GM12878 (cell line): ENCODE measurements at regions not wholly inside any gene's neighbourhood (a gene's known extent, or its start where the extent isn't known, plus 50 kb on each side); places are given as distances from the start of the nearest gene placed in this dataset.

Source experiments
- ATAC-seq: fragments of 200-7000 bp; cut with Tn5 transposase; 3 replicates; pipeline ENCODE4 v1.9.1; 2020; ENCODE audit warnings: mild to moderate bottlenecking, moderate library complexity
- BruUV-seq: library from RNA; stranded (reverse); fragments of 400-500 nt; replicated peaks from 2 replicates; lab custom pipeline; 2021; lab: Mats Ljungman, UMichigan
- CTCF ChIA-PET: fragments of 300-600 bp; sonication (Branson Sonifier 250); formaldehyde crosslinking; extraction: SDS; loops from one replicate; lab custom pipeline; 2021; ENCODE audit warnings: inconsistent platforms; lab: Yijun Ruan, JAX
- POLR2A ChIA-PET: fragments of 350-600 bp; formaldehyde crosslinking; extraction: SDS; loops from one replicate; lab custom pipeline; 2021; ENCODE audit warnings: inconsistent platforms; lab: Charles Lee
- RAD21 ChIA-PET: fragments of 300-600 bp; sonication (Branson Sonifier 250); formaldehyde crosslinking; loops from one replicate; lab custom pipeline; 2023; ENCODE audit warnings: antibody characterized with exemption; ENCODE audit not compliant: unreplicated experiment; lab: Charles Lee
- SMC1A ChIA-PET: fragments of 300-600 bp; sonication (Branson Sonifier 250); formaldehyde crosslinking; loops from one replicate; lab custom pipeline; 2023; ENCODE audit not compliant: unreplicated experiment, uncharacterized antibody; lab: Charles Lee
- DNase-seq: peaks from one replicate; pipeline ENCODE4 v3.0.0-alpha.2; 2011; ENCODE audit warnings: low read depth, low spot score
- FAIRE-seq: peaks from 3 replicates; lab custom pipeline; 2011; peaks lifted over from hg19 to GRCh38; lab: Jason Lieb, UNC
- H2AFZ ChIP-seq: 2 replicates; pipeline ENCODE4 v1.6.0; 2011; ENCODE audit warnings: low read depth, low read length, control low read depth; ENCODE audit not compliant: control insufficient read depth
- H3K27ac ChIP-seq: 2 replicates; pipeline ENCODE4 v1.5.1; 2011; ENCODE audit warnings: control low read depth; ENCODE audit not compliant: control insufficient read depth, insufficient read depth
- H3K27me3 ChIP-seq, 2 experiments: replicated peaks in 1 of 2; 2 replicates each; pipeline versions ENCODE4 v1.6.0 to v1.6.1; 2011; ENCODE audit warnings: low read length in 1 of 2; ENCODE audit not compliant: control insufficient read depth in 2 of 2, insufficient read depth in 2 of 2
- H3K36me3 ChIP-seq, 2 experiments: 2 replicates each; pipeline ENCODE4 v1.5.1; 2011; ENCODE audit warnings: low read length in 1 of 2; ENCODE audit not compliant: control insufficient read depth in 2 of 2, insufficient read depth in 2 of 2
- H3K4me1 ChIP-seq: 2 replicates; pipeline ENCODE4 v1.6.1; 2011; ENCODE audit warnings: mild to moderate bottlenecking, low read length, moderate library complexity, mixed read lengths; ENCODE audit not compliant: control insufficient read depth, insufficient read depth
- H3K4me2 ChIP-seq: 2 replicates; pipeline ENCODE4 v1.6.0; 2011; ENCODE audit warnings: control low read depth; ENCODE audit not compliant: control insufficient read depth, insufficient read depth
- H3K4me3 ChIP-seq: fragments of 200-600 bp; sonication (generic); 2 replicates; pipeline ENCODE4 v1.5.1; 2016
- H3K79me2 ChIP-seq: 2 replicates; pipeline ENCODE4 v1.6.0; 2011; ENCODE audit warnings: low read length; ENCODE audit not compliant: control insufficient read depth, insufficient read depth
- H3K9ac ChIP-seq: 2 replicates; pipeline ENCODE4 v1.8.0; 2011; ENCODE audit warnings: low read length, control low read depth, mixed read lengths; ENCODE audit not compliant: control insufficient read depth, insufficient read depth
- H3K9me3 ChIP-seq: replicated peaks from 3 replicates; pipeline ENCODE4 v1.5.1; 2011; ENCODE audit warnings: mild to moderate bottlenecking, low read length; ENCODE audit not compliant: control insufficient read depth, insufficient read depth
- H4K20me1 ChIP-seq: 2 replicates; pipeline ENCODE4 v1.6.0; 2011; ENCODE audit not compliant: control insufficient read depth, insufficient read depth
- CREB1 ChIP-seq: IDR thresholded peaks from 2 replicates; pipeline ENCODE4 v1.6.1; 2012; ENCODE audit warnings: low read depth, mild to moderate bottlenecking, inconsistent platforms
- EGR1 ChIP-seq, 2 experiments: IDR thresholded peaks; 1 replicate in 1 of 2; 2 replicates in 1 of 2; pipeline ENCODE4 v1.6.1; 2011 to 2012; ENCODE audit warnings: low read depth in 2 of 2, low read length in 2 of 2, borderline replicate concordance in 1 of 2, mild to moderate bottlenecking in 1 of 2, moderate library complexity in 1 of 2
- HDAC2 ChIP-seq: fragments of 200-600 bp; sonication (generic); IDR thresholded peaks from 2 replicates; pipeline ENCODE4 v1.6.1; 2017
- HDGF ChIP-seq: fragments of 450-650 bp; IDR thresholded peaks from 2 replicates; pipeline ENCODE4 v1.6.1; 2016; ENCODE audit warnings: antibody characterized with exemption
- MYB ChIP-seq: fragments of 150-350 bp; IDR thresholded peaks from 2 replicates; pipeline ENCODE4 v1.6.1; 2014; ENCODE audit warnings: mild to moderate bottlenecking, low read depth, low read length, borderline replicate concordance
- NFIC ChIP-seq: IDR thresholded peaks from 2 replicates; pipeline ENCODE4 v1.6.1; 2012; ENCODE audit warnings: low read depth, mild to moderate bottlenecking, inconsistent platforms, low read length, moderate library complexity
- SMARCA5 ChIP-seq: fragments of 450-650 bp; IDR thresholded peaks from 2 replicates; pipeline ENCODE4 v1.6.1; 2017; ENCODE audit warnings: mild to moderate bottlenecking
- SP1 ChIP-seq: IDR thresholded peaks from one replicate; pipeline ENCODE4 v1.6.1; 2011; ENCODE audit warnings: low read depth, low read length
- STAT3 ChIP-seq: IDR thresholded peaks from 2 replicates; pipeline ENCODE4 v1.6.1; 2011; ENCODE audit warnings: low read depth, low read length, improper control_type of control experiment
- YBX1 ChIP-seq: fragments of 450-650 bp; IDR thresholded peaks from 2 replicates; pipeline ENCODE4 v1.6.1; 2016; ENCODE audit warnings: antibody characterized with exemption
- ZNF24 ChIP-seq: fragments of 450-650 bp; IDR thresholded peaks from 2 replicates; pipeline ENCODE4 v1.6.1; 2017; ENCODE audit warnings: antibody characterized with exemption, mild to moderate bottlenecking
- ZNF622 ChIP-seq: fragments of 450-650 bp; IDR thresholded peaks from 2 replicates; pipeline ENCODE4 v1.6.1; 2017; ENCODE audit warnings: mild to moderate bottlenecking, inconsistent platforms
- WGBS: methylation state at CpG from one replicate; pipeline ENCODE4 v1.1.6; 2016; ENCODE audit warnings: low lambda C conversion rate; ENCODE audit not compliant: insufficient replicate concordance, insufficient coverage; ENCODE audit errors: missing lambda C conversion rate; 5-methylcytosine and 5-hydroxymethylcytosine counted together
- in situ Hi-C: fragments of 300-500 bp; cut with MboI; formaldehyde crosslinking; loops from 9 replicates; pipeline ENCODE4 v1.14.3; 2018; ENCODE audit warnings: mixed read lengths
- intact Hi-C: fragments of 100-400 bp; cut with micrococcal nuclease; formaldehyde crosslinking; loops from one replicate; pipeline ENCODE4 v1.14.2; 2022; ENCODE audit not compliant: unreplicated experiment
- TF ChIP-seq, protein P1 (sequence below): fragments of 450-650 bp; IDR thresholded peaks from 2 replicates; pipeline ENCODE4 v1.6.1; 2017; ENCODE audit warnings: mild to moderate bottlenecking
- TF ChIP-seq, protein P2 (sequence below): fragments of 450-650 bp; conservative IDR thresholded peaks from 2 replicates; pipeline ENCODE4 v1.6.1; 2017; ENCODE audit warnings: mild to moderate bottlenecking, moderate library complexity
- TF ChIP-seq, protein P3 (sequence below): IDR thresholded peaks from 2 replicates; pipeline ENCODE4 v1.6.1; 2012; ENCODE audit warnings: improper control_type of control experiment, low read depth, low read length; ENCODE audit not compliant: insufficient replicate concordance
- TF ChIP-seq, protein P4 (sequence below): IDR thresholded peaks from 2 replicates; pipeline ENCODE4 v1.6.1; 2012; ENCODE audit warnings: low read depth, low read length, improper control_type of control experiment

DNA sequence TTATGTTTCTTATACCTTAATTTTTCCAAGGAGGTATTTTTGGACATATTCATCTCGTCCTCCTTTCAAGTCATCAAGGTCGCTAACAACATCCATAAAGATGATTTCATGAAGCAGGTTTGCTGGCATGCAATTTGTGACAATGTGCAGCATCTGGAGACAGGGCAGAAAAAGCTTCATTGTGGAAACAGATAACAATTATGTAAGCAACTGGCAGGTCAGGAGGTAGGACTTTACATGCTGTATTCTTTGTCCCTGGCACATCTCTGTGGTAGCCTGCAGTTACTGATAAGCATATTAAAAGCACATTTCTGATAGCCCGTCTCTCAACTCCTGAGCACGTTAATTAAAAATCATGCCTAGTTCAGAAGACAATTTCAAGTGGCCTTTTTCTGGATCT lies 156.8 kb downstream of the LEPR start:
- no peaks in the 10 kb centered on the region for H3K27me3 ChIP-seq
- H3K27ac ChIP-seq = no peak overlapping the region
- no peaks in the 10 kb centered on the region for H3K9me3 ChIP-seq
- FAIRE-seq (no peak), DNase-seq (no peak), ATAC-seq (no peak)
- H3K36me3 ChIP-seq = no peaks in the 10 kb centered on the region
- no peaks in the 10 kb centered on the region; the same call in 1 of the 2 replicates for H4K20me1 ChIP-seq
- BruUV-seq = no TSS peak
- ChIA-PET CTCF (no interaction called here), POLR2A (no interaction called here), SMC1A (no interaction called here), RAD21 (no interaction called here)
- no peak overlapping the region for H3K4me3 ChIP-seq
- in situ Hi-C loops (no loop called here), intact Hi-C loops (no loop called here)
- no peaks in the 10 kb centered on the region for H3K79me2 ChIP-seq
- no peak overlapping the region for H3K9ac ChIP-seq
- no peak overlapping the region for H3K4me2 ChIP-seq
- H2AFZ ChIP-seq = no peak overlapping the region
- whole genome bisulfite sequencing = 7% methylated on average over 4 of the region's 4 CpGs
- no peaks in the 10 kb centered on the region for H3K4me1 ChIP-seq
- TF ChIP-seq CREB1 (no peak), HDGF (no peak), SMARCA5 (no peak), SP1 (no peak), MYB (no peak), STAT3 (no peak), ZNF622 (no peak), NFIC (no peak), HDAC2 (no peak), ZNF24 (no peak), YBX1 (no peak), EGR1 (IDR thresholded peaks at IDR 0.05; ENCODE audit: borderline replicate concordance in 1 of 2, low read depth in 2 of 2, low read length in 2 of 2) (no peak)
- TF ChIP-seq, protein P1, sequence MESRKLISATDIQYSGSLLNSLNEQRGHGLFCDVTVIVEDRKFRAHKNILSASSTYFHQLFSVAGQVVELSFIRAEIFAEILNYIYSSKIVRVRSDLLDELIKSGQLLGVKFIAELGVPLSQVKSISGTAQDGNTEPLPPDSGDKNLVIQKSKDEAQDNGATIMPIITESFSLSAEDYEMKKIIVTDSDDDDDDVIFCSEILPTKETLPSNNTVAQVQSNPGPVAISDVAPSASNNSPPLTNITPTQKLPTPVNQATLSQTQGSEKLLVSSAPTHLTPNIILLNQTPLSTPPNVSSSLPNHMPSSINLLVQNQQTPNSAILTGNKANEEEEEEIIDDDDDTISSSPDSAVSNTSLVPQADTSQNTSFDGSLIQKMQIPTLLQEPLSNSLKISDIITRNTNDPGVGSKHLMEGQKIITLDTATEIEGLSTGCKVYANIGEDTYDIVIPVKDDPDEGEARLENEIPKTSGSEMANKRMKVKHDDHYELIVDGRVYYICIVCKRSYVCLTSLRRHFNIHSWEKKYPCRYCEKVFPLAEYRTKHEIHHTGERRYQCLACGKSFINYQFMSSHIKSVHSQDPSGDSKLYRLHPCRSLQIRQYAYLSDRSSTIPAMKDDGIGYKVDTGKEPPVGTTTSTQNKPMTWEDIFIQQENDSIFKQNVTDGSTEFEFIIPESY = no peak
- TF ChIP-seq, protein P2, sequence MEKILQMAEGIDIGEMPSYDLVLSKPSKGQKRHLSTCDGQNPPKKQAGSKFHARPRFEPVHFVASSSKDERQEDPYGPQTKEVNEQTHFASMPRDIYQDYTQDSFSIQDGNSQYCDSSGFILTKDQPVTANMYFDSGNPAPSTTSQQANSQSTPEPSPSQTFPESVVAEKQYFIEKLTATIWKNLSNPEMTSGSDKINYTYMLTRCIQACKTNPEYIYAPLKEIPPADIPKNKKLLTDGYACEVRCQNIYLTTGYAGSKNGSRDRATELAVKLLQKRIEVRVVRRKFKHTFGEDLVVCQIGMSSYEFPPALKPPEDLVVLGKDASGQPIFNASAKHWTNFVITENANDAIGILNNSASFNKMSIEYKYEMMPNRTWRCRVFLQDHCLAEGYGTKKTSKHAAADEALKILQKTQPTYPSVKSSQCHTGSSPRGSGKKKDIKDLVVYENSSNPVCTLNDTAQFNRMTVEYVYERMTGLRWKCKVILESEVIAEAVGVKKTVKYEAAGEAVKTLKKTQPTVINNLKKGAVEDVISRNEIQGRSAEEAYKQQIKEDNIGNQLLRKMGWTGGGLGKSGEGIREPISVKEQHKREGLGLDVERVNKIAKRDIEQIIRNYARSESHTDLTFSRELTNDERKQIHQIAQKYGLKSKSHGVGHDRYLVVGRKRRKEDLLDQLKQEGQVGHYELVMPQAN = no peak
- TF ChIP-seq, protein P3, sequence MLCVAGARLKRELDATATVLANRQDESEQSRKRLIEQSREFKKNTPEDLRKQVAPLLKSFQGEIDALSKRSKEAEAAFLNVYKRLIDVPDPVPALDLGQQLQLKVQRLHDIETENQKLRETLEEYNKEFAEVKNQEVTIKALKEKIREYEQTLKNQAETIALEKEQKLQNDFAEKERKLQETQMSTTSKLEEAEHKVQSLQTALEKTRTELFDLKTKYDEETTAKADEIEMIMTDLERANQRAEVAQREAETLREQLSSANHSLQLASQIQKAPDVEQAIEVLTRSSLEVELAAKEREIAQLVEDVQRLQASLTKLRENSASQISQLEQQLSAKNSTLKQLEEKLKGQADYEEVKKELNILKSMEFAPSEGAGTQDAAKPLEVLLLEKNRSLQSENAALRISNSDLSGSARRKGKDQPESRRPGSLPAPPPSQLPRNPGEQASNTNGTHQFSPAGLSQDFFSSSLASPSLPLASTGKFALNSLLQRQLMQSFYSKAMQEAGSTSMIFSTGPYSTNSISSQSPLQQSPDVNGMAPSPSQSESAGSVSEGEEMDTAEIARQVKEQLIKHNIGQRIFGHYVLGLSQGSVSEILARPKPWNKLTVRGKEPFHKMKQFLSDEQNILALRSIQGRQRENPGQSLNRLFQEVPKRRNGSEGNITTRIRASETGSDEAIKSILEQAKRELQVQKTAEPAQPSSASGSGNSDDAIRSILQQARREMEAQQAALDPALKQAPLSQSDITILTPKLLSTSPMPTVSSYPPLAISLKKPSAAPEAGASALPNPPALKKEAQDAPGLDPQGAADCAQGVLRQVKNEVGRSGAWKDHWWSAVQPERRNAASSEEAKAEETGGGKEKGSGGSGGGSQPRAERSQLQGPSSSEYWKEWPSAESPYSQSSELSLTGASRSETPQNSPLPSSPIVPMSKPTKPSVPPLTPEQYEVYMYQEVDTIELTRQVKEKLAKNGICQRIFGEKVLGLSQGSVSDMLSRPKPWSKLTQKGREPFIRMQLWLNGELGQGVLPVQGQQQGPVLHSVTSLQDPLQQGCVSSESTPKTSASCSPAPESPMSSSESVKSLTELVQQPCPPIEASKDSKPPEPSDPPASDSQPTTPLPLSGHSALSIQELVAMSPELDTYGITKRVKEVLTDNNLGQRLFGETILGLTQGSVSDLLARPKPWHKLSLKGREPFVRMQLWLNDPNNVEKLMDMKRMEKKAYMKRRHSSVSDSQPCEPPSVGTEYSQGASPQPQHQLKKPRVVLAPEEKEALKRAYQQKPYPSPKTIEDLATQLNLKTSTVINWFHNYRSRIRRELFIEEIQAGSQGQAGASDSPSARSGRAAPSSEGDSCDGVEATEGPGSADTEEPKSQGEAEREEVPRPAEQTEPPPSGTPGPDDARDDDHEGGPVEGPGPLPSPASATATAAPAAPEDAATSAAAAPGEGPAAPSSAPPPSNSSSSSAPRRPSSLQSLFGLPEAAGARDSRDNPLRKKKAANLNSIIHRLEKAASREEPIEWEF = no peak
- TF ChIP-seq, protein P4, sequence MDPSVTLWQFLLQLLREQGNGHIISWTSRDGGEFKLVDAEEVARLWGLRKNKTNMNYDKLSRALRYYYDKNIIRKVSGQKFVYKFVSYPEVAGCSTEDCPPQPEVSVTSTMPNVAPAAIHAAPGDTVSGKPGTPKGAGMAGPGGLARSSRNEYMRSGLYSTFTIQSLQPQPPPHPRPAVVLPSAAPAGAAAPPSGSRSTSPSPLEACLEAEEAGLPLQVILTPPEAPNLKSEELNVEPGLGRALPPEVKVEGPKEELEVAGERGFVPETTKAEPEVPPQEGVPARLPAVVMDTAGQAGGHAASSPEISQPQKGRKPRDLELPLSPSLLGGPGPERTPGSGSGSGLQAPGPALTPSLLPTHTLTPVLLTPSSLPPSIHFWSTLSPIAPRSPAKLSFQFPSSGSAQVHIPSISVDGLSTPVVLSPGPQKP = no peak
